22Rv1 (cell line): ENCODE measurements at regions not wholly inside any gene's neighbourhood (a gene's known extent, or its start where the extent isn't known, plus 50 kb on each side); places are given as distances from the start of the nearest gene placed in this dataset.

Experiments used
- H3K27ac ChIP-seq: fragments of 450-650 bp; 2 replicates; pipeline ENCODE4 v1.5.1; 2017
- CTCF ChIP-seq: fragments of 450-650 bp; IDR thresholded peaks from 2 replicates; pipeline ENCODE4 v1.5.1; 2017; ENCODE audit warnings: mild to moderate bottlenecking
- ZFX ChIP-seq: fragments of 450-650 bp; IDR thresholded peaks from 2 replicates; pipeline ENCODE4 v1.6.1; 2017; ENCODE audit warnings: antibody characterized with exemption, borderline replicate concordance

GRCh38 chr20:48162621-48163020 is 377.3 kb upstream of the SULF2 start:
- TF ChIP-seq ZFX: no peak
- TF ChIP-seq CTCF: no peak
- no peak overlapping the region for H3K27ac ChIP-seq

GRCh38 chr20:48159145-48160008 is 374.1 kb upstream of the SULF2 start:
- no peak overlapping the region for H3K27ac ChIP-seq
- TF ChIP-seq ZFX (no peak), CTCF (no peak)

GRCh38 chr20:48158014-48158413 is 372.7 kb upstream of the SULF2 start:
- H3K27ac ChIP-seq: no peak overlapping the region
- TF ChIP-seq CTCF: no peak
- no peak for TF ChIP-seq ZFX

- TF ChIP-seq CTCF (no peak), ZFX (no peak)
- H3K27ac ChIP-seq: no peak overlapping the region
Observed at GRCh38 chr20:48156951-48157700, 371.8 kb upstream of the SULF2 start.

- H3K27ac ChIP-seq: no peak overlapping the region
- TF ChIP-seq ZFX (no peak), CTCF (no peak)
Observed at GRCh38 chr20:48156521-48156920, 371.2 kb upstream of the SULF2 start.

- TF ChIP-seq ZFX (no peak), CTCF (no peak)
- no peak overlapping the region for H3K27ac ChIP-seq
Observed at GRCh38 chr20:48155268-48155667, 370.0 kb upstream of the SULF2 start.
